ENCODE measurements at regions not wholly inside any gene's neighbourhood (a gene's known extent, or its start where the extent isn't known, plus 50 kb on each side); places are given as distances from the start of the nearest gene placed in this dataset.

- Histone ChIP-seq H3K27ac (ENCODE audit: low read length) (no peak overlapping the region), H3K27me3 (ENCODE audit: low read length) (peaks cover 29% of the 10 kb centered on the region), H3K4me1 (ENCODE audit: insufficient read depth, low read length) (no peaks in the 10 kb centered on the region), H3K36me3 (ENCODE audit: low read depth, low read length) (no peaks in the 10 kb centered on the region), H3K4me2 (ENCODE audit: low read length) (no peak overlapping the region), H3K9ac (ENCODE audit: low read length) (no peak overlapping the region), H3F3A (ENCODE audit: low read length, unreplicated experiment) (no peaks in the 10 kb centered on the region), H3K4me3 (ENCODE audit: low read length) (no peak overlapping the region), H2AFZ (ENCODE audit: low read length) (no peak overlapping the region), H3K9me3 (ENCODE audit: low read length) (no peaks in the 10 kb centered on the region), H4K20me1 (ENCODE audit: low read length) (no peaks in the 10 kb centered on the region), H3K9me2 (replicated peaks; ENCODE audit: low read length) (no peaks in the 10 kb centered on the region), H3K79me2 (ENCODE audit: low read length) (no peaks in the 10 kb centered on the region)
- ATAC-seq (no peak), DNase-seq (no peak)
- ChIA-PET POLR2A (ENCODE audit: unreplicated experiment) (no interaction called here), CTCF (no interaction called here)
- intact Hi-C loops (cut with micrococcal nuclease) = no loop called here
- TF ChIP-seq EZH2 (IDR thresholded peaks at IDR 0.05; ENCODE audit: low read length, unreplicated experiment) = no peak
- TF ChIP-seq CTCF (conservative IDR thresholded peaks at IDR 0.05; ENCODE audit: low read depth, low read length) = no peak
- TF ChIP-seq EZH2phosphoT487 (IDR thresholded peaks at IDR 0.05; ENCODE audit: borderline replicate concordance, low read length) = no peak
- no TSS peak for BruUV-seq (replicated peaks)
Measured at GRCh38 chr10:131848741-131849590, 51.8 kb upstream of the PPP2R2D start.

GRCh38 chr10:131849591-131850382 lies 51.0 kb upstream of the PPP2R2D start:
- Histone ChIP-seq H3K9me3 (ENCODE audit: low read length) (no peaks in the 10 kb centered on the region), H3K27me3 (ENCODE audit: low read length) (peaks cover 27% of the 10 kb centered on the region), H3K27ac (ENCODE audit: low read length) (no peak overlapping the region), H3F3A (ENCODE audit: low read length, unreplicated experiment) (no peaks in the 10 kb centered on the region), H3K9ac (ENCODE audit: low read length) (no peak overlapping the region), H3K9me2 (replicated peaks; ENCODE audit: low read length) (no peaks in the 10 kb centered on the region), H3K36me3 (ENCODE audit: low read depth, low read length) (no peaks in the 10 kb centered on the region), H3K4me1 (ENCODE audit: insufficient read depth, low read length) (no peaks in the 10 kb centered on the region), H3K79me2 (ENCODE audit: low read length) (no peaks in the 10 kb centered on the region), H4K20me1 (ENCODE audit: low read length) (no peaks in the 10 kb centered on the region), H3K4me3 (ENCODE audit: low read length) (no peak overlapping the region), H2AFZ (ENCODE audit: low read length) (no peak overlapping the region), H3K4me2 (ENCODE audit: low read length) (no peak overlapping the region)
- ATAC-seq (no peak), DNase-seq (no peak)
- TF ChIP-seq EZH2phosphoT487 (IDR thresholded peaks at IDR 0.05; ENCODE audit: borderline replicate concordance, low read length) (no peak), CTCF (conservative IDR thresholded peaks at IDR 0.05; ENCODE audit: low read depth, low read length) (no peak), EZH2 (IDR thresholded peaks at IDR 0.05; ENCODE audit: low read length, unreplicated experiment) (no peak)
- ChIA-PET POLR2A (ENCODE audit: unreplicated experiment) (no interaction called here), CTCF (no interaction called here)
- intact Hi-C loops (cut with micrococcal nuclease) = no loop called here
- no TSS peak for BruUV-seq (replicated peaks)
